Endothelial cell of umbilical vein (primary cell): ENCODE measurements at regions not wholly inside any gene's neighbourhood (a gene's known extent, or its start where the extent isn't known, plus 50 kb on each side); places are given as distances from the start of the nearest gene placed in this dataset.

Source experiments
- BruUV-seq: library from RNA; stranded (reverse); fragments of 400-500 nt; replicated peaks from 2 replicates; lab custom pipeline; 2021; lab: Mats Ljungman, UMichigan
- CTCF ChIA-PET: fragments of 300-600, 350-600 bp; sonication (Branson Sonifier 250); formaldehyde crosslinking; loops from one replicate; lab custom pipeline; 2021; ENCODE audit warnings: antibody characterized with exemption, inconsistent platforms; lab: Charles Lee
- POLR2A ChIA-PET: fragments of 300-600, 350-600 bp; sonication (Branson Sonifier 250); formaldehyde crosslinking; loops from one replicate; lab custom pipeline; 2021; ENCODE audit warnings: antibody characterized with exemption, inconsistent platforms; lab: Charles Lee
- DNase-seq: peaks from one replicate; pipeline ENCODE4 v3.0.0-alpha.2; 2011; ENCODE audit warnings: low read depth, low spot score
- FAIRE-seq: peaks from 2 replicates; lab custom pipeline; 2011; peaks lifted over from hg19 to GRCh38; lab: Jason Lieb, UNC
- H2AFZ ChIP-seq: 2 replicates; pipeline ENCODE4 v1.6.0; 2012; ENCODE audit warnings: low read depth, low read length, control low read depth, inconsistent platforms
- H3K27ac ChIP-seq: 2 replicates; pipeline ENCODE4 v1.5.1; 2011; ENCODE audit warnings: low read depth, mild to moderate bottlenecking, control low read depth, low read length, moderate library complexity; ENCODE audit not compliant: insufficient read depth
- H3K27me3 ChIP-seq, 2 experiments: 2 replicates each; pipeline versions ENCODE4 v1.6.0 to v1.6.1; 2011; ENCODE audit warnings: low read length in 2 of 2, mixed read lengths in 1 of 2; ENCODE audit not compliant: control insufficient read depth in 2 of 2, insufficient read depth in 2 of 2
- H3K36me3 ChIP-seq, 2 experiments: 2 replicates in 1 of 2; 3 replicates in 1 of 2; pipeline ENCODE4 v1.5.1; 2011; ENCODE audit warnings: low read length in 2 of 2, mild to moderate bottlenecking in 1 of 2, moderate library complexity in 1 of 2; ENCODE audit not compliant: control insufficient read depth in 2 of 2, insufficient read depth in 2 of 2; ENCODE audit errors: extremely low read depth in 1 of 2
- H3K4me1 ChIP-seq: 3 replicates; pipeline ENCODE4 v1.5.1; 2011; ENCODE audit warnings: mild to moderate bottlenecking, low read length; ENCODE audit not compliant: control insufficient read depth, insufficient read depth; ENCODE audit errors: extremely low read depth
- H3K4me2 ChIP-seq: 2 replicates; pipeline ENCODE4 v1.6.1; 2011; ENCODE audit warnings: low read length, control low read depth, mixed read lengths; ENCODE audit not compliant: insufficient read depth
- H3K4me3 ChIP-seq, 3 experiments: fragments of 200-600 bp in 1 of 3; sonication (generic), shearing (Covaris generic) in 1 of 3; replicated peaks in 1 of 3; 2 replicates each; pipeline ENCODE4 v1.5.1; 2011 to 2016; ENCODE audit warnings: control low read depth in 3 of 3, low read length in 3 of 3, mild to moderate bottlenecking in 2 of 3, inconsistent platforms in 1 of 3, low read depth in 1 of 3, moderate library complexity in 1 of 3; ENCODE audit not compliant: insufficient read depth in 1 of 3
- H3K79me2 ChIP-seq: 2 replicates; pipeline ENCODE4 v1.6.0; 2012; ENCODE audit warnings: low read length, inconsistent platforms; ENCODE audit not compliant: control insufficient read depth, insufficient read depth
- H3K9ac ChIP-seq: replicated peaks from 2 replicates; pipeline ENCODE3; 2011; ENCODE audit warnings: low read length, control low read depth; ENCODE audit not compliant: insufficient read depth; ENCODE audit errors: extremely low read depth
- H3K9me1 ChIP-seq: replicated peaks from 3 replicates; pipeline ENCODE4 v1.6.0; 2011; ENCODE audit warnings: mild to moderate bottlenecking, low read length; ENCODE audit not compliant: control insufficient read depth, insufficient read depth; ENCODE audit errors: extremely low read depth
- H3K9me3 ChIP-seq: replicated peaks from 2 replicates; pipeline ENCODE4 v1.5.1; 2012; ENCODE audit warnings: low read length, inconsistent platforms; ENCODE audit not compliant: control insufficient read depth, insufficient read depth
- H4K20me1 ChIP-seq: replicated peaks from 2 replicates; pipeline ENCODE3; 2011; ENCODE audit warnings: mild to moderate bottlenecking, low read length; ENCODE audit not compliant: control insufficient read depth, insufficient read depth; ENCODE audit errors: extremely low read depth
- CTCF ChIP-seq, 2 donors: IDR thresholded peaks; 1 replicate in 1 of 2; 2 replicates in 1 of 2; pipeline ENCODE4 v1.5.1; 2011; ENCODE audit warnings: low read length in 2 of 2, mild to moderate bottlenecking in 2 of 2, moderate library complexity in 2 of 2, control low read depth in 1 of 2, inconsistent platforms in 1 of 2, low read depth in 1 of 2; ENCODE audit not compliant: insufficient read depth in 1 of 2; ENCODE audit errors: extremely low read depth in 1 of 2
- EZH2 ChIP-seq: IDR thresholded peaks from 2 replicates; pipeline ENCODE4 v1.6.1; 2012; ENCODE audit warnings: borderline replicate concordance, low read depth, mild to moderate bottlenecking, moderate library complexity, low read length, inconsistent platforms; ENCODE audit not compliant: severe bottlenecking
- FOS ChIP-seq: IDR thresholded peaks from 2 replicates; pipeline ENCODE4 v1.6.1; 2011; ENCODE audit warnings: mild to moderate bottlenecking, low read length, moderate library complexity, borderline replicate concordance; ENCODE audit not compliant: insufficient read depth
- GATA2 ChIP-seq: IDR thresholded peaks from 2 replicates; pipeline ENCODE4 v1.7.0; 2011; ENCODE audit warnings: low read depth, mild to moderate bottlenecking, moderate library complexity, mixed read lengths, low read length; ENCODE audit not compliant: insufficient read length, insufficient read depth
- MYC ChIP-seq: IDR thresholded peaks from one replicate; pipeline ENCODE4 v1.6.1; 2011; ENCODE audit warnings: mild to moderate bottlenecking, low read depth, low read length
- POLR2AphosphoS5 ChIP-seq: IDR thresholded peaks from 2 replicates; pipeline ENCODE4 v1.6.1; 2012; ENCODE audit warnings: low read depth, mild to moderate bottlenecking, control low read depth, low read length, moderate library complexity; ENCODE audit not compliant: insufficient read depth
- dilution Hi-C: fragments of 300-500 bp; cut with MboI; formaldehyde crosslinking; loops from one replicate; pipeline ENCODE4 v1.15.0; 2019; ENCODE audit warnings: low sequenced_read_pairs; ENCODE audit not compliant: extremely low pct_ligation_motif_present
- intact Hi-C: fragments of 100-400 bp; cut with micrococcal nuclease; formaldehyde crosslinking; loops from one replicate; pipeline ENCODE4 v1.10.0; 2022

DNA sequence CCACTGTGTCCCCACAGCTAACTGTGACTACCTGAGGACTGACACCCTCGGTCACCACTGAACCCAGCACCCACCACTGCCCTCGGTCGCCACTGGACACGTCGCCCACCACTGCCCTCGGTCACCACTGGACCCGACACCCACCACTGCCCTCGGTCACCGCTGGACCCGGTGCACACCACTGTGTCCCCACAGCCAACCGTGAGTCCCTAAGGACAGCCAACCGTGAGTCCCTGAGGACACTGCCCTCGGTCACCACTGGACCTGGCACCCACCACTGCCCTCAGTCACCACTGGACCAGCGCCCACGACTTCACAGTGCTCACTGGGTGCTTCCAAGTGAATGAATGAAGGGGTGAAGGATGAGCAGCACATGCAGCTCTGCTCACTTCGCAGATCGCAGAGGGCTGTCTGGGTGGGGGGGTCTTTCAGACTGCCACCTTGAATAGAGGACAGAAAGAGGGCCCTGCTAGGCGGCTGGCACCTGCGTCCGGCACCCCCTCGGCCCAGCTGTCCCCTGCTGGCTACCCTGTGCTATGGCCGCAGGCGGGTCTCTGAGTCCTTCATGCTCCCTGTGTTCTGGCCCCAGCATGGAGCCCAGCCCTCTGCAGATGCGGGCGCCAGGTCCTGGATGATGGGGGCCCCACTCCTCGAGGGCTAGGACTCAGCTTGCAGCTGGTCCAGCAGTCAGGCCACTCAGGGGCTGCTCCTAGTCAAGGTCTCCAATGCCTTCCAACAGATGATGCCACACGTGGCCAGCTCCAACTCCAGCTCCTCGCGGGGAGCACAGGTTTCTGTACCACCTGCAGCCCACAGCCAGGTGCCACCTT, 51.4 kb upstream of the GPC1 start:
- dilution Hi-C loops = no loop called here
- TF ChIP-seq GATA2 = no peak
- POLR2A ChIA-PET = no interaction called here
- Histone ChIP-seq H3K4me2 (no peak overlapping the region), H2AFZ (no peak overlapping the region), H3K9ac (no peak overlapping the region), H3K4me1 (peaks cover 8% of the 10 kb centered on the region), H3K9me3 (no peaks in the 10 kb centered on the region), H4K20me1 (no peaks in the 10 kb centered on the region), H3K4me3 (no peak overlapping the region), H3K9me1 (no peaks in the 10 kb centered on the region), H3K36me3 (no peaks in the 10 kb centered on the region), H3K79me2 (no peaks in the 10 kb centered on the region), H3K27me3 (no peaks in the 10 kb centered on the region), H3K27ac (no peak overlapping the region)
- CTCF ChIA-PET = no interaction called here
- intact Hi-C loops = no loop called here
- no peak for FAIRE-seq
- no TSS peak for BruUV-seq
- no peak for DNase-seq

DNA sequence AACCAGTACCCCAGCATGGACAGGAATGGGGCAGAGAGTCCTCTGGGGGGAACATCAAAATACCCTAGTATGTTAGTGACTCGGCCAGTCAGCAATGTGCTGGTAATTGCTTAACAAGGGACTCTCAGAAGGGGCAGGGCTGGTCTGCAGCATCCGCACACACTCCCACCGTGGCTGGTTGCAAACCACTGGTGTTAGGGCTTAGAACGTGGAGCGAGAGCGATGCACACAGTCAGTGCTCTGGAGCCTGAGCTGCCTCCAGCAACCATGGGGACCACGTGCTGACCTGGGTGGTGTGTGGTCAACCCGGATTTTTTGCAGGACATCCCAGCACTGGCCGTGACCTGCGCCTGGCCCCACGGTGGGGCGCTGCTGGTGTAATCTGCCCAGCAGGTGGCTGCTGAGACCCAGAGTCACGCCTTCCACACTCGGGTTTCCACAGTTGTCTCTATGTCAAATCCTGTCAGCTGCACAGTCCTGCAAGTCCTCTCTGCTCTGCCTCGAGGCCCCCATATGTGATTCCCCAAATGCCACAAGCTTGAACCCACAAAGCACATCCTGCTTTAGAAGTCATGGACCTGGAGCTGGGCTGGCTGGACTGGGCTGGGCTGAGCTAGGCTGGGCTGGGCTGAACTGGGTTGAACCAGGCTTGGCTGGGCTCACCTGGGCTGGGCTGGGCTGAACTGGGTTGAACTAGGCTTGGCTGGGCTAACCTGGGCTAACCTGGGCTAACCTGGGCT, 50.6 kb upstream of the GPC1 start:
- Histone ChIP-seq H3K9me3 (no peaks in the 10 kb centered on the region), H3K9me1 (no peaks in the 10 kb centered on the region), H3K4me2 (no peak overlapping the region), H3K27me3 (no peaks in the 10 kb centered on the region), H3K4me3 (no peak overlapping the region), H3K4me1 (peaks cover 8% of the 10 kb centered on the region), H2AFZ (no peak overlapping the region), H3K79me2 (no peaks in the 10 kb centered on the region), H3K36me3 (no peaks in the 10 kb centered on the region), H4K20me1 (no peaks in the 10 kb centered on the region), H3K9ac (no peak overlapping the region), H3K27ac (no peak overlapping the region)
- no peak for FAIRE-seq
- intact Hi-C loops (no loop called here), dilution Hi-C loops (no loop called here)
- TF ChIP-seq FOS = no peak
- no peak for TF ChIP-seq POLR2AphosphoS5
- no peak for TF ChIP-seq MYC
- no peak for TF ChIP-seq CTCF (IDR thresholded peaks at IDR 0.05; ENCODE audit: extremely low read depth in 1 of 2, insufficient read depth in 1 of 2, low read depth in 1 of 2, low read length in 2 of 2)
- no peak for TF ChIP-seq EZH2
- no peak for TF ChIP-seq GATA2
- ChIA-PET POLR2A (no interaction called here), CTCF (no interaction called here)
- BruUV-seq = no TSS peak
- no peak for DNase-seq
